Lung (tissue), 11 donors: ENCODE measurements at regions not wholly inside any gene's neighbourhood (a gene's known extent, or its start where the extent isn't known, plus 50 kb on each side); places are given as distances from the start of the nearest gene placed in this dataset.

Source experiments
- ATAC-seq: fragments of 200-7000 bp; cut with Tn5 transposase; one replicate; pipeline ENCODE4 v1.9.1; 2020; ENCODE audit warnings: moderate number of reproducible peaks; ENCODE audit not compliant: insufficient read depth, low FRiP score
- DNase-seq, 3 donors: peaks; one replicate each; pipeline ENCODE4 v3.0.0-alpha.2; 2013 to 2017
- H3K27ac ChIP-seq, 2 donors: one replicate each; pipeline ENCODE4 v1.5.1; 2013; ENCODE audit warnings: mild to moderate bottlenecking in 2 of 2, moderate library complexity in 2 of 2, control low read depth in 1 of 2, inconsistent platforms in 1 of 2, low read depth in 1 of 2, low read length in 1 of 2
- H3K27me3 ChIP-seq, 3 donors: one replicate each; pipeline ENCODE4 v1.5.1; 2013; ENCODE audit warnings: low read length in 2 of 3; ENCODE audit not compliant: control insufficient read depth in 3 of 3, insufficient read depth in 3 of 3
- H3K36me3 ChIP-seq, 4 donors: one replicate each; pipeline ENCODE4 v1.5.1; 2013; ENCODE audit warnings: low read length in 4 of 4, mild to moderate bottlenecking in 1 of 4, moderate library complexity in 1 of 4; ENCODE audit not compliant: control insufficient read depth in 4 of 4, insufficient read depth in 4 of 4
- H3K4me1 ChIP-seq, 5 donors: one replicate each; pipeline ENCODE4 v1.5.1; 2013; ENCODE audit warnings: low read length in 5 of 5, mild to moderate bottlenecking in 2 of 5, moderate library complexity in 1 of 5; ENCODE audit not compliant: control insufficient read depth in 5 of 5, insufficient read depth in 5 of 5
- H3K4me3 ChIP-seq: one replicate; pipeline ENCODE4 v1.5.1; 2013; ENCODE audit warnings: mild to moderate bottlenecking, control low read depth, moderate library complexity
- H3K9ac ChIP-seq, 2 donors: one replicate each; pipeline ENCODE4 v1.5.1; 2013; ENCODE audit warnings: low read length in 2 of 2, control low read depth in 1 of 2; ENCODE audit not compliant: insufficient read depth in 1 of 2
- H3K9me3 ChIP-seq, 4 donors: one replicate each; pipeline ENCODE4 v1.5.1; 2013; ENCODE audit warnings: low read length in 3 of 4, mild to moderate bottlenecking in 1 of 4, moderate library complexity in 1 of 4; ENCODE audit not compliant: control insufficient read depth in 4 of 4, insufficient read depth in 3 of 4
- CTCF ChIP-seq: IDR thresholded peaks from 2 replicates; pipeline ENCODE4 v1.5.1; 2012; ENCODE audit warnings: mild to moderate bottlenecking; ENCODE audit errors: control extremely low read depth, extremely low read depth
- WGBS, 2 donors: extraction: QIAGEN DNeasy Blood & Tissue Kit; methylation state at CpG; one replicate each; pipeline ENCODE4 v1.1.7; 2013; 5-methylcytosine and 5-hydroxymethylcytosine counted together
- donor health status: control.
- donor health status: control.
- donor health status: Bipolar disorder and iron deficiency.
- donor health status: healthy.
- donor health status: DM: yes; HTN: yes; CAD: no.

- Histone ChIP-seq H3K27ac (no peak overlapping the region), H3K27me3 (no peaks in the 10 kb centered on the region), H3K4me3 (no peak overlapping the region), H3K9me3 (no peaks in the 10 kb centered on the region), H3K36me3 (no peaks in the 10 kb centered on the region), H3K9ac (no peak overlapping the region), H3K4me1 (peaks cover 0 to 28% (median 9%) of the 10 kb centered on the region in 5 donors)
- no peak for ATAC-seq
- TF ChIP-seq CTCF = no peak
- peak; percentile 29 to 65 (median 46) for DNase-seq
- 60% methylated on average over 8 of the region's 8 CpGs for WGBS, 2 donors
These were observed 504.7 kb upstream of the NR2F2 start for GRCh38 chr15:95825671-95826411.

- no peak for ATAC-seq
- DNase-seq = no peak
- H3K27ac ChIP-seq = no peak overlapping the region
These were observed 503.9 kb upstream of the NR2F2 start for GRCh38 chr15:95826412-95827195.

GRCh38 chr15:95829062-95829461 is 501.4 kb upstream of the NR2F2 start:
- Histone ChIP-seq H3K9me3 (no peaks in the 10 kb centered on the region), H3K27ac (no peak overlapping the region)
- 80 to 88% methylated on average over 5 of the region's 5 CpGs for WGBS, 2 donors

More at GRCh38 chr15:95826412-95827195, 503.9 kb upstream of the NR2F2 start:
- WGBS, 2 donors = 83 to 86% methylated on average over 8 of the region's 8 CpGs
- H3K36me3 ChIP-seq = no peaks in the 10 kb centered on the region
- no peaks in the 10 kb centered on the region for H3K9me3 ChIP-seq
- no peaks in the 10 kb centered on the region for H3K27me3 ChIP-seq
- H3K4me1 ChIP-seq = peaks cover 0 to 28% (median 9%) of the 10 kb centered on the region in 5 donors
- no peak overlapping the region for H3K9ac ChIP-seq
- H3K4me3 ChIP-seq = no peak overlapping the region
- TF ChIP-seq CTCF = no peak

More at GRCh38 chr15:95829062-95829461, 501.4 kb upstream of the NR2F2 start:
- no peak for ATAC-seq
- peaks cover 0 to 29% (median 9%) of the 10 kb centered on the region in 5 donors for H3K4me1 ChIP-seq
- no peak for DNase-seq
- no peaks in the 10 kb centered on the region for H3K36me3 ChIP-seq
- H3K4me3 ChIP-seq = no peak overlapping the region
- no peak for TF ChIP-seq CTCF
- no peak overlapping the region for H3K9ac ChIP-seq
- H3K27me3 ChIP-seq = no peaks in the 10 kb centered on the region
